ENCODE measurements at regions not wholly inside any gene's neighbourhood (a gene's known extent, or its start where the extent isn't known, plus 50 kb on each side); places are given as distances from the start of the nearest gene placed in this dataset.

- TF ChIP-seq CTCF (IDR thresholded peaks at IDR 0.05) (no peak), POLR2A (IDR thresholded peaks at IDR 0.05) (no peak)
Observed at GRCh38 chr6:135592276-135592675, 94.7 kb upstream of the AHI1 start.

Measured in thyroid gland (tissue), 4 donors.